Endothelial cell of umbilical vein (primary cell): ENCODE measurements at regions not wholly inside any gene's neighbourhood (a gene's known extent, or its start where the extent isn't known, plus 50 kb on each side); places are given as distances from the start of the nearest gene placed in this dataset.

ENCODE experiments used
- BruUV-seq: library from RNA; stranded (reverse); fragments of 400-500 nt; replicated peaks from 2 replicates; lab custom pipeline; 2021; lab: Mats Ljungman, UMichigan
- CTCF ChIA-PET: fragments of 300-600, 350-600 bp; sonication (Branson Sonifier 250); formaldehyde crosslinking; loops from one replicate; lab custom pipeline; 2021; ENCODE audit warnings: antibody characterized with exemption, inconsistent platforms; lab: Charles Lee
- POLR2A ChIA-PET: fragments of 300-600, 350-600 bp; sonication (Branson Sonifier 250); formaldehyde crosslinking; loops from one replicate; lab custom pipeline; 2021; ENCODE audit warnings: antibody characterized with exemption, inconsistent platforms; lab: Charles Lee
- DNase-seq: peaks from one replicate; pipeline ENCODE4 v3.0.0-alpha.2; 2011; ENCODE audit warnings: low read depth, low spot score
- FAIRE-seq: peaks from 2 replicates; lab custom pipeline; 2011; peaks lifted over from hg19 to GRCh38; lab: Jason Lieb, UNC
- H2AFZ ChIP-seq: 2 replicates; pipeline ENCODE4 v1.6.0; 2012; ENCODE audit warnings: low read depth, low read length, control low read depth, inconsistent platforms
- H3K27ac ChIP-seq: 2 replicates; pipeline ENCODE4 v1.5.1; 2011; ENCODE audit warnings: low read depth, mild to moderate bottlenecking, control low read depth, low read length, moderate library complexity; ENCODE audit not compliant: insufficient read depth
- H3K27me3 ChIP-seq, 2 experiments: 2 replicates each; pipeline versions ENCODE4 v1.6.0 to v1.6.1; 2011; ENCODE audit warnings: low read length in 2 of 2, mixed read lengths in 1 of 2; ENCODE audit not compliant: control insufficient read depth in 2 of 2, insufficient read depth in 2 of 2
- H3K36me3 ChIP-seq, 2 experiments: 2 replicates in 1 of 2; 3 replicates in 1 of 2; pipeline ENCODE4 v1.5.1; 2011; ENCODE audit warnings: low read length in 2 of 2, mild to moderate bottlenecking in 1 of 2, moderate library complexity in 1 of 2; ENCODE audit not compliant: control insufficient read depth in 2 of 2, insufficient read depth in 2 of 2; ENCODE audit errors: extremely low read depth in 1 of 2
- H3K4me1 ChIP-seq: 3 replicates; pipeline ENCODE4 v1.5.1; 2011; ENCODE audit warnings: mild to moderate bottlenecking, low read length; ENCODE audit not compliant: control insufficient read depth, insufficient read depth; ENCODE audit errors: extremely low read depth
- H3K4me2 ChIP-seq: 2 replicates; pipeline ENCODE4 v1.6.1; 2011; ENCODE audit warnings: low read length, control low read depth, mixed read lengths; ENCODE audit not compliant: insufficient read depth
- H3K4me3 ChIP-seq, 3 experiments: fragments of 200-600 bp in 1 of 3; sonication (generic), shearing (Covaris generic) in 1 of 3; replicated peaks in 1 of 3; 2 replicates each; pipeline ENCODE4 v1.5.1; 2011 to 2016; ENCODE audit warnings: control low read depth in 3 of 3, low read length in 3 of 3, mild to moderate bottlenecking in 2 of 3, inconsistent platforms in 1 of 3, low read depth in 1 of 3, moderate library complexity in 1 of 3; ENCODE audit not compliant: insufficient read depth in 1 of 3
- H3K79me2 ChIP-seq: 2 replicates; pipeline ENCODE4 v1.6.0; 2012; ENCODE audit warnings: low read length, inconsistent platforms; ENCODE audit not compliant: control insufficient read depth, insufficient read depth
- H3K9ac ChIP-seq: replicated peaks from 2 replicates; pipeline ENCODE3; 2011; ENCODE audit warnings: low read length, control low read depth; ENCODE audit not compliant: insufficient read depth; ENCODE audit errors: extremely low read depth
- H3K9me1 ChIP-seq: replicated peaks from 3 replicates; pipeline ENCODE4 v1.6.0; 2011; ENCODE audit warnings: mild to moderate bottlenecking, low read length; ENCODE audit not compliant: control insufficient read depth, insufficient read depth; ENCODE audit errors: extremely low read depth
- H3K9me3 ChIP-seq: replicated peaks from 2 replicates; pipeline ENCODE4 v1.5.1; 2012; ENCODE audit warnings: low read length, inconsistent platforms; ENCODE audit not compliant: control insufficient read depth, insufficient read depth
- H4K20me1 ChIP-seq: replicated peaks from 2 replicates; pipeline ENCODE3; 2011; ENCODE audit warnings: mild to moderate bottlenecking, low read length; ENCODE audit not compliant: control insufficient read depth, insufficient read depth; ENCODE audit errors: extremely low read depth
- CTCF ChIP-seq, 2 donors: IDR thresholded peaks; 1 replicate in 1 of 2; 2 replicates in 1 of 2; pipeline ENCODE4 v1.5.1; 2011; ENCODE audit warnings: low read length in 2 of 2, mild to moderate bottlenecking in 2 of 2, moderate library complexity in 2 of 2, control low read depth in 1 of 2, inconsistent platforms in 1 of 2, low read depth in 1 of 2; ENCODE audit not compliant: insufficient read depth in 1 of 2; ENCODE audit errors: extremely low read depth in 1 of 2
- EZH2 ChIP-seq: IDR thresholded peaks from 2 replicates; pipeline ENCODE4 v1.6.1; 2012; ENCODE audit warnings: borderline replicate concordance, low read depth, mild to moderate bottlenecking, moderate library complexity, low read length, inconsistent platforms; ENCODE audit not compliant: severe bottlenecking
- FOS ChIP-seq: IDR thresholded peaks from 2 replicates; pipeline ENCODE4 v1.6.1; 2011; ENCODE audit warnings: mild to moderate bottlenecking, low read length, moderate library complexity, borderline replicate concordance; ENCODE audit not compliant: insufficient read depth
- GATA2 ChIP-seq: IDR thresholded peaks from 2 replicates; pipeline ENCODE4 v1.7.0; 2011; ENCODE audit warnings: low read depth, mild to moderate bottlenecking, moderate library complexity, mixed read lengths, low read length; ENCODE audit not compliant: insufficient read length, insufficient read depth
- JUN ChIP-seq: IDR thresholded peaks from 2 replicates; pipeline ENCODE4 v1.6.1; 2011; ENCODE audit warnings: borderline replicate concordance, low read depth; ENCODE audit not compliant: insufficient read length, insufficient read depth
- MYC ChIP-seq: IDR thresholded peaks from one replicate; pipeline ENCODE4 v1.6.1; 2011; ENCODE audit warnings: mild to moderate bottlenecking, low read depth, low read length
- POLR2A ChIP-seq: IDR thresholded peaks from 2 replicates; pipeline ENCODE4 v1.6.1; 2012; ENCODE audit warnings: low read depth, mild to moderate bottlenecking, control low read depth, low read length
- POLR2AphosphoS5 ChIP-seq: IDR thresholded peaks from 2 replicates; pipeline ENCODE4 v1.6.1; 2012; ENCODE audit warnings: low read depth, mild to moderate bottlenecking, control low read depth, low read length, moderate library complexity; ENCODE audit not compliant: insufficient read depth
- dilution Hi-C: fragments of 300-500 bp; cut with MboI; formaldehyde crosslinking; loops from one replicate; pipeline ENCODE4 v1.15.0; 2019; ENCODE audit warnings: low sequenced_read_pairs; ENCODE audit not compliant: extremely low pct_ligation_motif_present
- intact Hi-C: fragments of 100-400 bp; cut with micrococcal nuclease; formaldehyde crosslinking; loops from one replicate; pipeline ENCODE4 v1.10.0; 2022
- TF ChIP-seq, protein P1 (sequence below): IDR thresholded peaks from 2 replicates; pipeline ENCODE4 v1.6.1; 2011; ENCODE audit not compliant: insufficient read depth, insufficient read length

GRCh38 chr2:226540204-226540994 is 259.2 kb downstream of the IRS1 start:
- H4K20me1 ChIP-seq: no peaks in the 10 kb centered on the region
- no peaks in the 10 kb centered on the region for H3K4me1 ChIP-seq
- H3K4me2 ChIP-seq: no peak overlapping the region
- H3K9me3 ChIP-seq: peaks cover 3% of the 10 kb centered on the region
- no peaks in the 10 kb centered on the region for H3K36me3 ChIP-seq
- H3K79me2 ChIP-seq: no peaks in the 10 kb centered on the region
- no peak overlapping the region for H3K27ac ChIP-seq
- DNase-seq (no peak), FAIRE-seq (no peak)
- no peak overlapping the region for H2AFZ ChIP-seq
- ChIA-PET POLR2A (no interaction called here), CTCF (no interaction called here)
- no TSS peak for BruUV-seq
- H3K4me3 ChIP-seq: no peak overlapping the region
- H3K9ac ChIP-seq: no peak overlapping the region
- dilution Hi-C loops (no loop called here), intact Hi-C loops (no loop called here)
- H3K9me1 ChIP-seq: no peaks in the 10 kb centered on the region
- TF ChIP-seq MYC: no peak
- TF ChIP-seq, protein P1, sequence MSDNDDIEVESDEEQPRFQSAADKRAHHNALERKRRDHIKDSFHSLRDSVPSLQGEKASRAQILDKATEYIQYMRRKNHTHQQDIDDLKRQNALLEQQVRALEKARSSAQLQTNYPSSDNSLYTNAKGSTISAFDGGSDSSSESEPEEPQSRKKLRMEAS: no peak
- TF ChIP-seq CTCF (IDR thresholded peaks at IDR 0.05; ENCODE audit: extremely low read depth in 1 of 2, insufficient read depth in 1 of 2, low read depth in 1 of 2, low read length in 2 of 2): no peak
- no peak for TF ChIP-seq FOS
- no peak for TF ChIP-seq GATA2
- no peak for TF ChIP-seq POLR2A
- no peak for TF ChIP-seq POLR2AphosphoS5
- TF ChIP-seq JUN: no peak
- TF ChIP-seq EZH2: no peak
- H3K27me3 ChIP-seq: no peaks in the 10 kb centered on the region
